OCI-LY7 (cell line): ENCODE measurements at regions not wholly inside any gene's neighbourhood (a gene's known extent, or its start where the extent isn't known, plus 50 kb on each side); places are given as distances from the start of the nearest gene placed in this dataset.

Experiments
- CTCF ChIP-seq: fragments of 200-600 bp; sonication (generic); conservative IDR thresholded peaks from 2 replicates; pipeline ENCODE4 v1.5.1; 2014; ENCODE audit warnings: mild to moderate bottlenecking, antibody characterized with exemption, low read length, moderate library complexity, mixed read lengths
- EZH2phosphoT487 ChIP-seq: fragments of 200-600 bp; sonication (generic); IDR thresholded peaks from 2 replicates; pipeline ENCODE4 v1.6.1; 2018; ENCODE audit warnings: low read depth, borderline replicate concordance, mild to moderate bottlenecking, mixed run types, antibody characterized with exemption, low read length, moderate library complexity, mixed read lengths

- TF ChIP-seq CTCF (no peak), EZH2phosphoT487 (no peak)
Observed at GRCh38 chr6:138657065-138657425, 116.5 kb upstream of the CCDC28A start.
